A673 (cell line): ENCODE measurements at regions not wholly inside any gene's neighbourhood (a gene's known extent, or its start where the extent isn't known, plus 50 kb on each side); places are given as distances from the start of the nearest gene placed in this dataset.

Source experiments
- EZH2 ChIP-seq: fragments of 200-600 bp; sonication (generic); IDR thresholded peaks from 2 replicates; pipeline ENCODE4 v1.6.1; 2017; ENCODE audit warnings: borderline replicate concordance, low read depth, mild to moderate bottlenecking, mixed read lengths, antibody characterized with exemption, low read length; ENCODE audit not compliant: poor library complexity, severe bottlenecking
- TF ChIP-seq, protein P1 (sequence below): fragments of 300-800, 200-600 bp; sonication (generic); conservative IDR thresholded peaks from 2 replicates; pipeline ENCODE4 v1.5.1; 2017; ENCODE audit warnings: low read depth, mild to moderate bottlenecking, antibody characterized with exemption, low read length, moderate library complexity, mixed read lengths

DNA sequence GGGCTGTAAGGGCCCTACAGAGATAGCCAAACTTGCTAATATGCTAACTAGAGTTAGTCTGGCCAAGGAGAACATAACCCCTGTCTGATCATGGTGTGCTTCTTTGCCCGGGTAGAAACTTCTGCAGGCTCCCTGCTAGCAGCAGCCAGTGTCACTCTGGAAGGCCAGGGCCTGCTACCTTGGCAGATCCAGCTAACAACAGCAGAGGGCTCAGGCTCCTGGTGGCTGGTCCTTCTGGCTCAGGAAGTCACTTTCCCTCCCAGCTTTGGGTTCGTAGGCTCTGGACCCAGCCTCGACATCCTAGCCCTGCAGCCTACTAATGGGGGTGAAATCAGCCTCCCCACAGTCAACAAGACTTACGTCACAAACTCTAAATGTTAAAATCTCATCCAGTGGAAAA is 373.7 kb upstream of the RGMA start:
- TF ChIP-seq, protein P1, sequence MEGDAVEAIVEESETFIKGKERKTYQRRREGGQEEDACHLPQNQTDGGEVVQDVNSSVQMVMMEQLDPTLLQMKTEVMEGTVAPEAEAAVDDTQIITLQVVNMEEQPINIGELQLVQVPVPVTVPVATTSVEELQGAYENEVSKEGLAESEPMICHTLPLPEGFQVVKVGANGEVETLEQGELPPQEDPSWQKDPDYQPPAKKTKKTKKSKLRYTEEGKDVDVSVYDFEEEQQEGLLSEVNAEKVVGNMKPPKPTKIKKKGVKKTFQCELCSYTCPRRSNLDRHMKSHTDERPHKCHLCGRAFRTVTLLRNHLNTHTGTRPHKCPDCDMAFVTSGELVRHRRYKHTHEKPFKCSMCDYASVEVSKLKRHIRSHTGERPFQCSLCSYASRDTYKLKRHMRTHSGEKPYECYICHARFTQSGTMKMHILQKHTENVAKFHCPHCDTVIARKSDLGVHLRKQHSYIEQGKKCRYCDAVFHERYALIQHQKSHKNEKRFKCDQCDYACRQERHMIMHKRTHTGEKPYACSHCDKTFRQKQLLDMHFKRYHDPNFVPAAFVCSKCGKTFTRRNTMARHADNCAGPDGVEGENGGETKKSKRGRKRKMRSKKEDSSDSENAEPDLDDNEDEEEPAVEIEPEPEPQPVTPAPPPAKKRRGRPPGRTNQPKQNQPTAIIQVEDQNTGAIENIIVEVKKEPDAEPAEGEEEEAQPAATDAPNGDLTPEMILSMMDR = no peak
- TF ChIP-seq EZH2 = no peak
